ENCODE measurements at regions not wholly inside any gene's neighbourhood (a gene's known extent, or its start where the extent isn't known, plus 50 kb on each side); places are given as distances from the start of the nearest gene placed in this dataset.
"Not testable (repeated sequence)": the region's sequence is repeated elsewhere in the genome, so short reads cannot be mapped to it uniquely, and the experiment has no call there.

GRCh38 chr16:33583702-33584101 lies 124.3 kb downstream of the TP53TG3F start:
- not testable (repeated sequence) for DNase-seq

GRCh38 chr16:33588589-33588988 lies 129.2 kb downstream of the TP53TG3F start:
- DNase-seq: not testable (repeated sequence)

- not testable (repeated sequence) for DNase-seq
These were observed 133.9 kb downstream of the TP53TG3F start for GRCh38 chr16:33593344-33593743.

- not testable (repeated sequence) for DNase-seq
These were observed 135.7 kb downstream of the TP53TG3F start for GRCh38 chr16:33595074-33595473.

- not testable (repeated sequence) for DNase-seq
These were observed 141.6 kb downstream of the TP53TG3F start for GRCh38 chr16:33601029-33601428.

- not testable (repeated sequence) for DNase-seq
These were observed 164.2 kb downstream of the TP53TG3F start for GRCh38 chr16:33623535-33624077.

GRCh38 chr16:33628895-33629294 lies 169.5 kb downstream of the TP53TG3F start:
- not testable (repeated sequence) for DNase-seq

GRCh38 chr16:33631713-33632112 lies 172.3 kb downstream of the TP53TG3F start:
- not testable (repeated sequence) for DNase-seq

- not testable (repeated sequence) for DNase-seq
These were observed 174.6 kb downstream of the TP53TG3F start for GRCh38 chr16:33634057-33634456.

- DNase-seq: not testable (repeated sequence)
These were observed 177.3 kb downstream of the TP53TG3F start for GRCh38 chr16:33636760-33637159.

GRCh38 chr16:33643270-33643669 lies 183.9 kb downstream of the TP53TG3F start:
- DNase-seq: not testable (repeated sequence)

- not testable (repeated sequence) for DNase-seq
These were observed 184.4 kb downstream of the TP53TG3F start for GRCh38 chr16:33643698-33644381.

GRCh38 chr16:33646386-33646785 lies 187.0 kb downstream of the TP53TG3F start:
- DNase-seq: not testable (repeated sequence)

GRCh38 chr16:33655756-33656155 lies 196.3 kb downstream of the TP53TG3F start:
- DNase-seq: not testable (repeated sequence)

- not testable (repeated sequence) for DNase-seq
These were observed 197.0 kb downstream of the TP53TG3F start for GRCh38 chr16:33656394-33656793.

- DNase-seq: not testable (repeated sequence)
These were observed 198.3 kb downstream of the TP53TG3F start for GRCh38 chr16:33657717-33658116.

GRCh38 chr16:33680791-33681190 lies 221.4 kb downstream of the TP53TG3F start:
- not testable (repeated sequence) for DNase-seq

- DNase-seq: not testable (repeated sequence)
These were observed 240.9 kb downstream of the TP53TG3F start for GRCh38 chr16:33700320-33700719.

GRCh38 chr16:33706845-33707590 lies 247.6 kb downstream of the TP53TG3F start:
- peak; percentile 15 for DNase-seq

GRCh38 chr16:33707591-33707934 lies 248.2 kb downstream of the TP53TG3F start:
- not testable (repeated sequence) for DNase-seq

GRCh38 chr16:33709856-33710695 lies 250.7 kb downstream of the TP53TG3F start:
- not testable (repeated sequence) for DNase-seq

- not testable (repeated sequence) for DNase-seq
These were observed 251.3 kb downstream of the TP53TG3F start for GRCh38 chr16:33710696-33711087.

GRCh38 chr16:33711616-33712015 lies 252.2 kb downstream of the TP53TG3F start:
- DNase-seq: not testable (repeated sequence)

Data from central memory CD4-positive, alpha-beta T cell (primary cell).